ENCODE measurements at regions not wholly inside any gene's neighbourhood (a gene's known extent, or its start where the extent isn't known, plus 50 kb on each side); places are given as distances from the start of the nearest gene placed in this dataset.

- TF ChIP-seq NFATC3 (CRISPR knock-in tag; IDR thresholded peaks at IDR 0.05) (no peak), ZFP1 (CRISPR knock-in tag; IDR thresholded peaks at IDR 0.05) (no peak)
Measured at GRCh38 chr5:163838738-163839137, 333.3 kb downstream of the MAT2B start (continued).

- no peak overlapping the region for H3K9ac ChIP-seq (ENCODE audit: insufficient read depth, low read depth, low read length)
- TF ChIP-seq HNRNPH1 (optimal IDR thresholded peaks at IDR 0.05; ENCODE audit: low read depth, low read length), result no peak
- no peak for TF ChIP-seq NFYB (CRISPR knock-in tag; IDR thresholded peaks at IDR 0.05)
- peak; percentile 18; the same call in 1 of the 2 replicates for TF ChIP-seq CEBPB (IDR thresholded peaks at IDR 0.05; ENCODE audit: borderline replicate concordance, low read depth, low read length)
- H3K9me3 ChIP-seq (ENCODE audit: low read length), result no peaks in the 10 kb centered on the region; the same call in none of the 2 replicates
- DNase-seq (ENCODE audit: low spot score) (no peak), FAIRE-seq (no peak), ATAC-seq (no peak)
- no peaks in the 10 kb centered on the region for H4K20me1 ChIP-seq (ENCODE audit: insufficient read depth, low read length)
- H3K27me3 ChIP-seq (ENCODE audit: control insufficient read depth in 1 of 2, insufficient read depth in 2 of 2, low read length in 2 of 2), result no peaks in the 10 kb centered on the region
- intact Hi-C loops (cut with micrococcal nuclease; ENCODE audit: unreplicated experiment) (no loop called here), in situ Hi-C loops (cut with HindIII; ENCODE audit: extremely low pct_ligation_motif_present, low pct_unique_long_range_greater_than_20kb) (no loop called here)
- H3K36me3 ChIP-seq (replicated peaks in 1 of 2; ENCODE audit: control insufficient read depth in 1 of 2, insufficient read depth in 2 of 2, low read length in 2 of 2), result no peaks in the 10 kb centered on the region
- H3K4me1 ChIP-seq (ENCODE audit: insufficient read depth, low read length), result no peaks in the 10 kb centered on the region
- BruUV-seq (replicated peaks), result no TSS peak
- WGBS (ENCODE audit: low lambda C conversion rate), result 0% methylated on average over 1 of the region's 1 CpG
- no peak overlapping the region for H3K27ac ChIP-seq (ENCODE audit: extremely low read length, insufficient read depth, low read length)
- CTCF ChIA-PET (ENCODE audit: low intra/inter-chr PET ratio, low total read pairs), result no interaction called here
- POLR2A ChIA-PET, result no interaction called here
- H3K4me2 ChIP-seq (ENCODE audit: low read depth, low read length), result no peak overlapping the region
- H2AFZ ChIP-seq (ENCODE audit: low read length), result no peak overlapping the region
- H3K4me3 ChIP-seq (replicated peaks in 1 of 3; ENCODE audit: insufficient read depth in 1 of 3, low read depth in 2 of 3, low read length in 3 of 3), result no peak overlapping the region
- no peaks in the 10 kb centered on the region for H3K79me2 ChIP-seq (ENCODE audit: insufficient read depth, low read length)
Measured at GRCh38 chr5:163846512-163846911, 341.1 kb downstream of the MAT2B start.

- intact Hi-C loops (cut with micrococcal nuclease; ENCODE audit: unreplicated experiment), result no loop called here
- Histone ChIP-seq H3K4me2 (ENCODE audit: low read depth, low read length) (no peak overlapping the region), H3K27ac (ENCODE audit: extremely low read length, insufficient read depth, low read length) (no peak overlapping the region), H3K9ac (ENCODE audit: insufficient read depth, low read depth, low read length) (no peak overlapping the region), H4K20me1 (ENCODE audit: insufficient read depth, low read length) (no peaks in the 10 kb centered on the region), H3K9me3 (ENCODE audit: low read length) (peaks cover 31% of the 10 kb centered on the region), H3K27me3 (ENCODE audit: control insufficient read depth in 1 of 2, insufficient read depth in 2 of 2, low read length in 2 of 2) (no peaks in the 10 kb centered on the region), H3K36me3 (replicated peaks in 1 of 2; ENCODE audit: control insufficient read depth in 1 of 2, insufficient read depth in 2 of 2, low read length in 2 of 2) (no peaks in the 10 kb centered on the region), H3K4me1 (ENCODE audit: insufficient read depth, low read length) (no peaks in the 10 kb centered on the region), H2AFZ (ENCODE audit: low read length) (no peak overlapping the region), H3K4me3 (replicated peaks in 1 of 3; ENCODE audit: insufficient read depth in 1 of 3, low read depth in 2 of 3, low read length in 3 of 3) (no peak overlapping the region), H3K79me2 (ENCODE audit: insufficient read depth, low read length) (no peaks in the 10 kb centered on the region)
- ChIA-PET POLR2A (no interaction called here), CTCF (ENCODE audit: low intra/inter-chr PET ratio, low total read pairs) (no interaction called here)
- DNase-seq (ENCODE audit: low spot score), result no peak
- WGBS (ENCODE audit: low lambda C conversion rate), result 4% methylated on average over 1 of the region's 1 CpG
- BruUV-seq (replicated peaks), result no TSS peak
- no peak for TF ChIP-seq NCOA5 (CRISPR knock-in tag; IDR thresholded peaks at IDR 0.05)
- no peak for TF ChIP-seq ZNF20 (CRISPR knock-in tag; IDR thresholded peaks at IDR 0.05)
- TF ChIP-seq ARID2 (CRISPR knock-in tag; IDR thresholded peaks at IDR 0.05; ENCODE audit: borderline replicate concordance), result no peak
- no peak for TF ChIP-seq ZFP91 (CRISPR knock-in tag; IDR thresholded peaks at IDR 0.05; ENCODE audit: borderline replicate concordance)
- TF ChIP-seq CBX5 (CRISPR knock-in tag; IDR thresholded peaks at IDR 0.05; ENCODE audit: borderline replicate concordance), result no peak
- FAIRE-seq, result no peak
- in situ Hi-C loops (cut with HindIII; ENCODE audit: extremely low pct_ligation_motif_present, low pct_unique_long_range_greater_than_20kb), result no loop called here
- no peak for ATAC-seq
Measured at GRCh38 chr5:163855754-163856153, 350.3 kb downstream of the MAT2B start.
